Prostate gland (tissue), 2 donors: ENCODE measurements at regions not wholly inside any gene's neighbourhood (a gene's known extent, or its start where the extent isn't known, plus 50 kb on each side); places are given as distances from the start of the nearest gene placed in this dataset.

ENCODE experiments used
- DNase-seq: peaks from one replicate; pipeline ENCODE4 v3.0.0-alpha.2; 2019; ENCODE audit warnings: low spot score
- H3K27ac ChIP-seq, 2 donors: fragments of 200-600 bp; sonication (generic); 2 replicates each; pipeline ENCODE4 v1.5.1; 2017 to 2019
- H3K27me3 ChIP-seq: fragments of 200-600 bp; sonication (generic); replicated peaks from 2 replicates; pipeline ENCODE4 v1.5.1; 2019; ENCODE audit not compliant: insufficient read depth
- H3K36me3 ChIP-seq, 2 donors: fragments of 200-600 bp; sonication (generic); 1 replicate in 1 of 2; 2 replicates in 1 of 2; pipeline versions ENCODE4 v1.5.1 to v1.8.1; 2017 to 2019
- H3K4me1 ChIP-seq: fragments of 200-600 bp; sonication (generic); replicated peaks from 2 replicates; pipeline ENCODE4 v1.5.1; 2019
- H3K4me3 ChIP-seq, 2 donors: fragments of 200-600 bp; sonication (generic); 2 replicates each; pipeline ENCODE4 v1.5.1; 2017 to 2019
- H3K9me3 ChIP-seq: fragments of 200-600 bp; sonication (generic); 2 replicates; pipeline ENCODE4 v1.5.1; 2017
- POLR2A ChIP-seq: fragments of 450-650 bp; IDR thresholded peaks from one replicate; pipeline ENCODE4 v1.6.1; 2016; ENCODE audit warnings: antibody characterized with exemption, mild to moderate bottlenecking
- POLR2AphosphoS5 ChIP-seq: sonication (generic); formaldehyde crosslinking; IDR thresholded peaks from one replicate; pipeline ENCODE4 v1.6.1; 2017; ENCODE audit warnings: antibody characterized with exemption
- WGBS: methylation state at CpG from one replicate; pipeline ENCODE4 v1.1.5; 2018; 5-methylcytosine and 5-hydroxymethylcytosine counted together
- intact Hi-C: fragments of 100-400 bp; cut with DNase I; formaldehyde crosslinking; loops from one replicate; pipeline ENCODE4 v1.14.2; 2022
- TF ChIP-seq, protein P1 (sequence below), 4 experiments: fragments of 200-600 bp in 2 of 4; fragments of 450-650 bp in 2 of 4; sonication (generic) in 2 of 4; IDR thresholded peaks; 1 replicate in 3 of 4; 2 replicates in 1 of 4; pipeline ENCODE4 v1.5.1; 2016 to 2019; ENCODE audit warnings: antibody characterized with exemption in 4 of 4, mild to moderate bottlenecking in 2 of 4, moderate library complexity in 2 of 4

- H3K4me3 ChIP-seq: no peak overlapping the region
- H3K27me3 ChIP-seq: no peaks in the 10 kb centered on the region
- TF ChIP-seq, protein P1, sequence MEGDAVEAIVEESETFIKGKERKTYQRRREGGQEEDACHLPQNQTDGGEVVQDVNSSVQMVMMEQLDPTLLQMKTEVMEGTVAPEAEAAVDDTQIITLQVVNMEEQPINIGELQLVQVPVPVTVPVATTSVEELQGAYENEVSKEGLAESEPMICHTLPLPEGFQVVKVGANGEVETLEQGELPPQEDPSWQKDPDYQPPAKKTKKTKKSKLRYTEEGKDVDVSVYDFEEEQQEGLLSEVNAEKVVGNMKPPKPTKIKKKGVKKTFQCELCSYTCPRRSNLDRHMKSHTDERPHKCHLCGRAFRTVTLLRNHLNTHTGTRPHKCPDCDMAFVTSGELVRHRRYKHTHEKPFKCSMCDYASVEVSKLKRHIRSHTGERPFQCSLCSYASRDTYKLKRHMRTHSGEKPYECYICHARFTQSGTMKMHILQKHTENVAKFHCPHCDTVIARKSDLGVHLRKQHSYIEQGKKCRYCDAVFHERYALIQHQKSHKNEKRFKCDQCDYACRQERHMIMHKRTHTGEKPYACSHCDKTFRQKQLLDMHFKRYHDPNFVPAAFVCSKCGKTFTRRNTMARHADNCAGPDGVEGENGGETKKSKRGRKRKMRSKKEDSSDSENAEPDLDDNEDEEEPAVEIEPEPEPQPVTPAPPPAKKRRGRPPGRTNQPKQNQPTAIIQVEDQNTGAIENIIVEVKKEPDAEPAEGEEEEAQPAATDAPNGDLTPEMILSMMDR (IDR thresholded peaks at IDR 0.05): no peak
- TF ChIP-seq POLR2AphosphoS5 (no peak), POLR2A (no peak)
- intact Hi-C loops: no loop called here
- no peaks in the 10 kb centered on the region for H3K4me1 ChIP-seq
- no peaks in the 10 kb centered on the region for H3K9me3 ChIP-seq
- no peak overlapping the region for H3K27ac ChIP-seq
- H3K36me3 ChIP-seq: no peaks in the 10 kb centered on the region
- 46% methylated on average over 10 of the region's 10 CpGs for WGBS
- peak; percentile 33 for DNase-seq
Measured at GRCh38 chr12:115840159-115840558, 437.3 kb downstream of the MED13L start.

DNA sequence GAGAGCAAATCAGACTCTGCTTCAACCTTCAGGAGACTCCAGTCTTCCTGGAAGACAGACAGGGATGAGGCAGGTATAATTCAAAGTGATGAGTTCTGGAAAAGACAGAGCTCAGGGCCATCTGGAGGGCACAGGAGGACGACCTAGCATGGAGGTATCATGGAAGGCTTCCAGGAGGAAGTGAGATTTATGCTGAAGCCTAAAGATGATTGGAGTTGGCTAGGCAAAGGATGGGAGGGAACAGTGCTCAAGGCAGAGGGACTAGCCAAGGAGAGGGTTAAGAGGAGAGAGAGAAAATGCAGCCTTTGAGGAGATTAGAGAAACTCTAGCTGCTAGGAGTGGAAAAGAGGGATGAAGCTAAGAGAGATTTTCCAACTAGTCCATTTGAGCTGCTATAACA, 438.5 kb downstream of the MED13L start:
- Histone ChIP-seq H3K36me3 (no peaks in the 10 kb centered on the region), H3K9me3 (no peaks in the 10 kb centered on the region), H3K4me3 (no peak overlapping the region), H3K4me1 (no peaks in the 10 kb centered on the region), H3K27ac (no peak overlapping the region), H3K27me3 (no peaks in the 10 kb centered on the region)
- 42% methylated on average over 1 of the region's 1 CpG for WGBS
- intact Hi-C loops: no loop called here
- DNase-seq: no peak
- TF ChIP-seq, protein P1 (IDR thresholded peaks at IDR 0.05): no peak
- no peak for TF ChIP-seq POLR2AphosphoS5
- TF ChIP-seq POLR2A: no peak

DNA sequence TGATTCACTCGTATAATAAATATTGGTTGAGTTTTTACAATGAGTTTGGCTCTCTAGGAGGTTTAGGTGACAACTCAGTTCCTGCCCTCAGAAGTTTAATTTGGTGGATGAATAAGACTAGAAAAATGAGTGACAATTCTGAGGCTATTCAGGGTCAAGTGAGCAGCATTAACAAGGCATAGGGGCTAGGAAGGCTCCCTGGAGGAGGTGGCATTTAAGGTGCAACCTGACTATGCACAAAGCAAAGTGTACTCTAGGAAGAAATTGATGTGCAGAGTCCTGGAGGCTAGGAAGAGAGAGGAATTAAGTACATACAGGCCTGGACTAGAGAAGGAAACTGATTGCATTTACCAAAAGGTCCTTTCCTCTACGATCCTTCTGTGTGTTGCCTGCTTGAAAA, 440.3 kb downstream of the MED13L start:
- 80% methylated on average over 2 of the region's 2 CpGs for WGBS
- intact Hi-C loops: no loop called here
- no peaks in the 10 kb centered on the region for H3K27me3 ChIP-seq

DNA sequence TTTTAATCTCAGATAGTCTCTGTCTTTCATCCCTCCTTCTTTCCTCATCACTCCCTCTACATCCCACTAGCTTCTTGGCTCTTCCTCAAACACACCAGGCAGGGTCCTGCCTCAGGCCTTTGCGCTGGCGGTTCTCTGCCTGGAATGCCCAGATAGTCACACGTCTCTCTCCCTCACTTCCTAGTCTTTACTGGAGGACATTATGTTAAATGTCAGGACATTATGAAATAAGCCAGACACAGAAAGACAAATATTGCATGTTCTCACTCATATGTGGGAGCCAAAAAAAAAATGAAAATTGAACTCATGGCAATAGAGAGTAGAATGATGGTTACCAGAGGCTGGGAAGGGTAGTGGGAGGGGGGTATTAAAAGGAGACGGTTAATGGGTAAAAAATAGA, 442.0 kb downstream of the MED13L start:
- TF ChIP-seq POLR2A (no peak), POLR2AphosphoS5 (peak; percentile 75)
- peak overlapping the region; percentile 40 to 48 for H3K27ac ChIP-seq
- H3K4me3 ChIP-seq: no peak overlapping the region
- intact Hi-C loops: no loop called here
- DNase-seq: no peak
- 48% methylated on average over 4 of the region's 4 CpGs for WGBS
- H3K4me1 ChIP-seq: no peaks in the 10 kb centered on the region
- H3K27me3 ChIP-seq: no peaks in the 10 kb centered on the region
- no peaks in the 10 kb centered on the region for H3K36me3 ChIP-seq
- no peaks in the 10 kb centered on the region for H3K9me3 ChIP-seq

More for the DNA sequence above, 440.3 kb downstream of the MED13L start:
- DNase-seq: no peak
- Histone ChIP-seq H3K27ac (no peak overlapping the region), H3K4me1 (no peaks in the 10 kb centered on the region), H3K9me3 (no peaks in the 10 kb centered on the region), H3K36me3 (no peaks in the 10 kb centered on the region), H3K4me3 (no peak overlapping the region)
- TF ChIP-seq POLR2A (no peak), POLR2AphosphoS5 (no peak)
- TF ChIP-seq, protein P1 (IDR thresholded peaks at IDR 0.05): no peak

GRCh38 chr12:115833704-115834103, 443.8 kb downstream of the MED13L start:
- 94% methylated on average over 4 of the region's 4 CpGs for WGBS
- Histone ChIP-seq H3K36me3 (no peaks in the 10 kb centered on the region), H3K4me3 (no peak overlapping the region), H3K9me3 (no peaks in the 10 kb centered on the region), H3K4me1 (no peaks in the 10 kb centered on the region), H3K27me3 (no peaks in the 10 kb centered on the region), H3K27ac (no peak overlapping the region)
- DNase-seq: no peak
- intact Hi-C loops: no loop called here
- no peak for TF ChIP-seq POLR2AphosphoS5
- TF ChIP-seq POLR2A: no peak
- TF ChIP-seq, protein P1 (IDR thresholded peaks at IDR 0.05): no peak
